ENCODE measurements at regions not wholly inside any gene's neighbourhood (a gene's known extent, or its start where the extent isn't known, plus 50 kb on each side); places are given as distances from the start of the nearest gene placed in this dataset.

DNA sequence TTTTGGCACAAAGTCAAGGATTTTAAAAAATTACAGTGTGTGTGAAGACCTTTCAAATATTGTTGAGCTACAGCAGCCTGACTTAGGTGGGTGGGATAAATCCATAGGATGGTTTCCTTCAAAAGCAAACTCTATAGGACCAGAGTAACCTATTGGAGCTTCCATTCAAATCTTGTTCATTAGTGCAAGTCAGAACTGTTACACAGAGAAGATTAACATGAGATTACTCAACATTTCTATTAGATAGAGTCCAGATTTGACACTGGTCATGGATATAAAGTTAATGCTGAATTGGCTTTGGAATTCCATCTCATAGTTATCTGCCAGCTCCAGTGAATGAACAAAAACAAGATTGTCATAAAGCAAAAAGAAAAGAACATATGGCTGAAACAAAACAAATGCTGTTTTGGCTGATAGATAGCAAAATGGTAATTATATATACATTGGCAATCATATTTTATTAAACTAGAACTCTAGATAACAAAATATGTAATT, 129.6 kb upstream of the SEMA3A start:
- TF ChIP-seq CTCF (IDR thresholded peaks at IDR 0.05; ENCODE audit: control extremely low read depth, extremely low read depth, low read depth, missing control alignments), result no peak
- CTCF ChIA-PET, result no interaction called here
- no peak for DNase-seq (ENCODE audit: extremely low spot score)
- POLR2A ChIA-PET, result no interaction called here

GRCh38 chr7:84317536-84317935, 122.9 kb upstream of the SEMA3A start:
- no peak for DNase-seq (ENCODE audit: extremely low spot score)
- ChIA-PET CTCF (interaction anchor here (1.3 kb wide), 1 partner anchor 9 kb away, joined by 3 read pairs; no protein-coding TSS in a partner anchor), POLR2A (no interaction called here)
- no peak for TF ChIP-seq CTCF (IDR thresholded peaks at IDR 0.05; ENCODE audit: control extremely low read depth, extremely low read depth, low read depth, missing control alignments)

- ChIA-PET CTCF (interaction anchor here (1.4 kb wide), 1 partner anchor 9 kb away, joined by 4 read pairs; no protein-coding TSS in a partner anchor), POLR2A (no interaction called here)
- TF ChIP-seq CTCF (IDR thresholded peaks at IDR 0.05; ENCODE audit: control extremely low read depth, extremely low read depth, low read depth, missing control alignments), result no peak
- DNase-seq (ENCODE audit: extremely low spot score), result no peak
Measured at GRCh38 chr7:84314263-84314662, 119.7 kb upstream of the SEMA3A start.

DNA sequence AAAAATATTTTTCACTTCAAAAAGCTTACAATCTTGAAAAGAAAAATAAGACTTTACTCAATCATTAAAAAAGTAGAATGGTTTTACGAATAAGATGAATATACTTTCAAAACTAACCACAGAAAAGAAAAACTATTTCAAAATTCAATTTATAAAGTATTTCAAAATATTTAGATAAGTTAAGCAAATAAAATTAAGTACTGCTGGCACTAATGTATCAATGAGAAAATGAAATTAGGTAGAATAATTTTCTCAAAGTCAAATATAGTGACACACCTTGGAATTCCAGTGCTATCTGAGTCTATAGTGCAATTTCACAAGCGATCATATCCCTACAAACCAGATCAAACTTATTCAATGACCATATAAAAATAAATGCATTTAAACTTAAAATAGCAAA, 109.8 kb upstream of the SEMA3A start:
- ChIA-PET POLR2A (no interaction called here), CTCF (no interaction called here)
- no peak for TF ChIP-seq CTCF (IDR thresholded peaks at IDR 0.05; ENCODE audit: control extremely low read depth, extremely low read depth, low read depth, missing control alignments)
- no peak for DNase-seq (ENCODE audit: extremely low spot score)

DNA sequence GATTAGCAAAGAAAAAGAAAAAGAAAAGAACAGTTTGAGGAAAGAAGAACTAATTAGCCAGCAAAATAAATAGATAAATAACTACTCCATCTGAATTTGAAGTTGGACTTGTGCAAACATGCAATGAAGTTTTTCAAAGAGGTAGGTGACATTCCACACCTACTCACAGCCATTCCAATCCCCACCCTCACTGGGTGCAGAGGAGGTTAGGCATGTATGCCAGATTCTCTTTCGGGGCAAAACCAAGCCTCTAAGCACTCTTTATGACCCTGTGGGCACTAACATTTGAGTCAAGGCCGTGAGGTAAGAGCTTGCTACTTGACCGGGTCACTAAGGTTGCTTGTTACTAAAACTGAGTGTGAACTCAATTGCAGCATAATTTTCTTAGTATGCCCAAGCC, 108.4 kb upstream of the SEMA3A start:
- CTCF ChIA-PET, result no interaction called here
- POLR2A ChIA-PET, result no interaction called here
- no peak for DNase-seq (ENCODE audit: extremely low spot score)
- TF ChIP-seq CTCF (IDR thresholded peaks at IDR 0.05; ENCODE audit: control extremely low read depth, extremely low read depth, low read depth, missing control alignments), result no peak

DNA sequence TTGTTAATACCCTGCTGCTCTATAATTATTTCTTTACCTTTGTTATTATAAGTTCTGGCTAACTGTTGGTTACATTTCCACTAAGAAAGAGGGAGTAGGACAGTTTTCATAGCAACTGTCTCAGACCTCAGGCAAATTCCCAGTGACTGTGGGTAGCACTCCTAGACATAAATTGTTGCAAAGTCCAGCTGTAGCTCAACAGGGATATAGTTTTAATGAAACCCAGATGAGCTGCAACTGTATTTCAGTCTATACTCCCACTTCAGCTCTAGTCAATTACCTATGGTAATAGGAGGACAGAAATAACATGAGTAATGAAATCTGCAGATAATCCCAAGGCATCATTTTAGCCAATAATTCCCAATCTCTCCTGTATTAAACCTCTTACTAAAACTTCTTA, 103.0 kb upstream of the SEMA3A start:
- POLR2A ChIA-PET, result no interaction called here
- no peak for TF ChIP-seq CTCF (IDR thresholded peaks at IDR 0.05; ENCODE audit: control extremely low read depth, extremely low read depth, low read depth, missing control alignments)
- no peak for DNase-seq (ENCODE audit: extremely low spot score)
- CTCF ChIA-PET, result no interaction called here

Data from GM10248 (cell line).